ENCODE measurements at regions not wholly inside any gene's neighbourhood (a gene's known extent, or its start where the extent isn't known, plus 50 kb on each side); places are given as distances from the start of the nearest gene placed in this dataset.

DNA sequence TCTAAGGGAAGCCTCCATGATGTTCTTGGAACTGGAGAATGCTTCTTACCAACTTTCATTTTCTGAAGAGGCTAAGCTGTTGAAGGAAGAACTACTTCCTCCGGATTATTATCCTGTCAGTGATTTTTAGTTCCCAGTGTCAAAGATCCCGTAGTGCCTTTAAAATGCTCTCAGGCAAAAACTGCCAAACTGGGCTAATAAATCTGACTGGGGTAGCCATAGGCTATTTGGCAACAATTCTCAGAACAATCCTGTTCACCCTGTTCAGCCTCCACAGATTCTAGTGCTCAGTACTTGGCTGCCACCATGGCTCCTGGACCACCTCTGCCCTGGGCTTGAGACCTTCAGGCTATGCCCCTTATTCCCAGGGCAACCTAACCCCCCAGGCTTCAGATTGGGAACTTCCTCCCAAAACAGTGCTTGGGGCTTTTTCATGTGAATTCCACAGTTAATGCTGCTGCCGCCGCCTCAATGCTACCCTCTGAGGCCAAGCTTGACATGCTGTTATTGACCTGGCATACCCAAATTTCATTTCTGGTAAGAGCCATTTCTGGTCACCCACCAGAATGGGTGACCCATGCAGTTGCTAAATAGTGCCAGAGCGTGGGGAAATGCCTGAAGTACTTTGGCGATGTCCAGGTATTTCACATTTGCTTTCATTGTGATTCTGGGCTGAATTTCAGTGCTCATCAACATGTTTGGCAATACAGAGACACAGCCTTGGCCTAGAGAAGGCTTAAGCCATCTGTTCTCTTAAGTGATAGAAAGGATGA lies 110.0 kb upstream of the ARHGAP5 start:
- no peak for DNase-seq

DNA sequence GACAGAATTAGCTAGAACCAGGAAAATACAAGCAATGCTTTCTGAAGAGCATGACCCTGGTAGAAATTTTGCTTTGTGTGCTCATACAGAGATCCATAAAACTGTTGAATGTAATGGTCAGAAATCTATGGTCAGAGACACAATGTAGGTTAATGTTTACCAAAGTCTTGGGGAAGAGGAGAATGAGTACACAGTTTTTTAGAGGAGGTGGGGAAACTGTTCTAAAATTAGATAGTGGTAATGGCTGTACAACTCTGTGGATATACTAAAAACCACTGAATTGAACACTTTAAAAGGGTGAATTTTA lies 109.5 kb upstream of the ARHGAP5 start:
- DNase-seq = no peak

DNA sequence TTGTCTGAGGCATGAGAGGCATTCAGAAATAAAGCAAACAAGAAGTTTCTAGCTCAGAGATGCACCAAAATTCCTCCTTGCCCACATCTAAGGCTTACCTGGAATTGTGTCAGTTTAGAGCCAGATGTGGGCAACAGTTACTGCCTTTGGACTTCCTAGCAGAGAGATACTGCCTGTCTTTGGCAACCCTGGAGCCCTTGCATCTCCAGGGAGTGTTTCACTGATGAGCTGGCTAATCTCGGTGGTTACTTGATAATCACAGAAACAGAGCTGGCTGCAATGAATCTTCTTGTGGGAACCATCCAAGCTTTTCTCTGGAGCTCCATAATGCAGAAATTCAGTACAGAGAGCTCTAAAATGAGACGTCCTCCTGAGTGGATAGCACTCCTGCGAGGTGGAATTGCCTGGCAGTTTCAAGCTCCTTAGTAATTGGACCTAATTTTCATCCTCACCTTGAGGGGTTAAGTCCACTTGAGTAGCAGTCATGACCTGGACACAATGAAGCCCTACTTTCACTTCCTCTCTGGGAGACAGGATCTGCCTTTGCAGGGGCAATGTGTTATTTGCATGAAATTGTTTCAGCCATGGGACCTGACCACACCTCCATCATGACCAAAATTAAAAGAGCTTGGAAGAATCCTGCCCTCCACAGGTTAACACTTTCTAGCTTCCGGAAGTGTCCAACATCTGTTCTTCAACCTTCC lies 108.8 kb upstream of the ARHGAP5 start:
- DNase-seq = no peak

DNA sequence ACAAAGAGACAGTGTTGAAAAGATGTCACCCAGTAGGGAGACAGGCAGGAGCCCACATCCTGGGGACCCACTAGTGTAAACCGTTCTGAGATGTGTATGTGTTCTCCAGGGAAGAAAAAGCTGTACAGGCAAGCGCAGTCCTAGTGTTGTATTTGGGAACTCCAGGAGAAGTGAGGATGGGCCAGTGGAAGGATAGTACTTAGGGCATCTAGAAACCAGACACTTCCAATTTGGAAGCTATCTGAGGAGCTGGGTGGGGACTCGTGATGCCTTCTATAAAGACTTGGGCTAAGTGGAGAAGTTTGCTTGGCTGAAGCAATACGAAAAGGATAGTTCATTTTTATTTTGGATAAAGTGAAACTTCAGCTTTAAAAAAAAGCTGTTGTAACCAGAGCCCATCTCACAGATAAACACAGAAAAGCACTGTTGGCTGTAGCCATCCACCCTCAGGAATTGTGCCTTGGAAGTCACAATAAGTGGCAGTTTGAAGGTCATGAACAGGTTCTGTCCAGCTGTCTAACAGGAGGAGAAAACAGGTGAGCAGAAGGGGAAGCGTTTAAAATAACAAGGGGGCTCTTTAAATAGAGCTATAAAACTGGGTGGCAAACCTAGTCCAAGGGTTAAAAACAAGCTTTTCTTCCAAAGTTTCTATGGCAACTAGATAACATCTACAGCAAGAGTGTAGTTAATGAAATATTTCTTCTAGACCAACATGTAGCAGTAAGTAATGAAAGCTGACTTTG lies 108.0 kb upstream of the ARHGAP5 start:
- DNase-seq = no peak

DNA sequence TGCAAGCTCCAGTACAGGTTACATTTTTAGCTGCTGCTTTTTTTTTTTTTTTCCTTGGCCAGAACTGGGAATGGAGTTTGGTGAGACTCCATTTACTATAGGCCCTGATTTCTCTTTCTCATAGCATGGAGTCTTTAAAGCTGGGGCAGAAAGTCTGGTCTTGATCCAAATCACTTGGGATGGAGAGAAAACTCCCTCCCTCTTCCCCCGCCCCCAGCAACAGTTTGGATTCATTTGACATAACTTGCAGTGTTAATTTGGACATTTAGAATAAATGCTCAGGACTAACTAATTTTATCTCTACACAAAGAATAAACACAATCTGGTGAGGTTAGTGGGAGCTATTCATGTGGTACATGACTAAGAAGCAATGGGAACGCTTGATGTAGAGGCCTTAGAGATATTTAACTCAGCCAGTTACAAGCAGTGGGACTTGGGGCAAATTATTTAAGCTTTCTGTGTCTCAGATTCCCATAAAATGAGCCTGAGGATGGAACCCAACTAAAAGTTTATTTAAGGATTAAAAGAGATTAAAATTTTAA lies 107.3 kb upstream of the ARHGAP5 start:
- no peak for DNase-seq

DNA sequence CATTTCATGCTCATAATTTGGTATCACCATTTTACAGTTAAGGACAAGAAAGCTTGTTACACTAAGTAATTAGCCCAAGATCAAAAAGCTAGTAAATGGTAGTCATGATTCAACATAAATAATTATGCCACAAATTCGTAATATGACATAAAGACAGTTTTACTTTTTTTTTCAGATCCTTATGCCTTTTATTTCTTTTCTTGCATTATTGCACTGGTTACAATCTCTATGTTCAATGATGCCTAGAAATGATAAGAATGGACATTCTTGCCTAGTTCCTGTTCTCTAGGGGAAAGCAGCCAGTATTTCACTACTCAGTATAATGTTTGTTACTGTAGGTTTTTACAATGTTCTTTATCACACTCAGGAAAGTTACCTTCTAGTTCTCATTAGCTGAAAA lies 106.4 kb upstream of the ARHGAP5 start:
- no peak for DNase-seq

DNA sequence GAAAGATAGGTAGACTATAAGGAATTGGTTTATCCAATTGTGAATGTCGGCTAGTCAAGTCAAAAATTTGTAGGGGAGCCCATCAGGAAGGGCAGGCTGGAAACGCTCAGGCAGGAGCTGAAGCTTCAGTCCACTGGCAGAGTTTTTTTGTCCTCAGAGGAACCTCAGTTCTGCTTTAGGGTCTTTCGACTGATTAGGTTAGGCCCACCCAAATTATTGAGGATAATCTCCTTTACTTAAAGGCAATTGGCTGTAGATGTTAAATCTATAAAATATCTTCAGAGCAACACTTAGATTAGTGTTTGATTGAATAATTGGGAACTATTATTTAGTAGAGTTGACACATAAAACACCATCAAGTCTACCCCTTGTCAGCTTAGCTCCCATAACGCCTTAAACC lies 105.5 kb upstream of the ARHGAP5 start:
- DNase-seq = no peak

DNA sequence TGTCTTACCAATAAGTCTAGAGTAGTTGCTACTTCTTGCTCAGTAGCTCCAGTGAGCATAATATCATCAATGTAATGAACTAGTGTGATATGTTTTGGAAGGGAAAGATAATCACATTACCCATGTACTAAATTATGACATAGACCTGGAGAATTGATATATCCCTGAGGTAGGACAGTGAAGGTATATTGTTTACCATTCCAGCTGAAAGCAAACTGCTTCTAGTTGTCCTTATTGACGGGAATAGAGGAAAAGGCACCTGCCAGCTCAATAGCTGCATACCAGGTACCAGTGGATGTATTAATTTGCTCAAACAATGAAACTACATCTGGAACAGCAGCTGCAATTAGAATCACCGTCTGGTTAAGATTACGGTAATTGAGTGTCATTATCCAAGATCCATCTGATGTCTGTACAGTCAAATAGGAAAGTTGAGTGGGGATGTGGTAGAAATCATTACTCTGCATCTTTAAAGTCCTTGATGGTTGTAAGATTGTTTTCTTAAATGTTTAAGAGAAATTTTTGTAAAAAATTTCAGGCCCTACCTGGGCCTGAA lies 100.0 kb upstream of the ARHGAP5 start:
- no peak for DNase-seq

DNA sequence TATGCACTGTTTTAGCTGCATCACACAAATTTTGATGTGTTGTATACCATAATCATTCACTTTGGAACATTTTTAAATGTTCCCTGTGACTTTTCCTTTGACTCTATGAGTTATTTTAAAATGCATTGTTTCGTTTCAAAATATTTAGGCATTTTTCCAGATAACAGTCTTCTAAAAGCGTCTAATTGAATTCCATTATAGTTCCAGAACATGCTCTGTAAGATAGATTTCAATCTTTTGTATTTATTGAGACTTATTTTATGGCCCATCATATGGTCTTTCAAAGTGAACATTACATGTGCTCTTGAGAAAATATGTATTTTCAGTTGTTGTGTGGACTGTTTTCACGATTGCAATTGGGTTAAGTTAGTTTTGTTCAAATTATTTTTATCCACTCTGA lies 98.7 kb upstream of the ARHGAP5 start:
- DNase-seq = no peak

DNA sequence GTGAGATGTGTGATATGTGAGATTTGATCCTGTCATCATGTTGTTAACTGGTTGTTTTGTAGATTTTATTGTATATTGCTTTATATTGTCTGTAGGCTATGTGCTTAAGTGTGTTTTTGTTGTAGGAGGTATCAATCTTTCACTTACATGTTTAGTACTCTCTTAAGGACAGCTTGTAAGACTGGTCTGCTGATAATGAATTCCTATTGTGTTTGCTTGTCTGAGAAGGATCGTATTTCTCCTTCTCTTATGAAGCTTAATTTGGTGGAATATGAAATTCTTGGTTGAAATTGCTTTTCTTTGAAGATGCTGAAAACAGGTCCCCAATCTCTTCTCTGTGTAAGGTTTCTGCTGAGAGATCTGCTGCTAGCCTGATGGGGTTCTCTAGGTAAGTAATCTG lies 94.5 kb upstream of the ARHGAP5 start:
- no peak for DNase-seq

DNA sequence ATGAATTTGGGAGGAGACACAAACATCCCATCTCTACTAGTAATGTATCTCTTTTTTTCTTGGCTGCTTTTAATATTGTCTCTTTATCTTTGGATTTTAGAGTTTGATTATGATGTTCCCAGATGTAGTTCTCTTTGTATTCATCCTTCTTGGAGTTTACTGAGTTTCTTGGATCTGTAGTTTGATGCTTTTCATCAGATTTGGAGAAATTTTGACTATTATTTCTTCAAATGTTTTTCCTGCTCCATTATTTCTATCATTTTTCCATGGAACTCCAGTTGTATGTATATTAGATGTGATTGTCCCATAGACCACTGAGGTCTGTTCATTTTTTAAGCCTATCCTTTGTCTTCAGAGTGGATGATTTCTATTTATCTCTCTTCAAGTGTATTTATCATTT lies 90.7 kb upstream of the ARHGAP5 start:
- no peak for DNase-seq

DNA sequence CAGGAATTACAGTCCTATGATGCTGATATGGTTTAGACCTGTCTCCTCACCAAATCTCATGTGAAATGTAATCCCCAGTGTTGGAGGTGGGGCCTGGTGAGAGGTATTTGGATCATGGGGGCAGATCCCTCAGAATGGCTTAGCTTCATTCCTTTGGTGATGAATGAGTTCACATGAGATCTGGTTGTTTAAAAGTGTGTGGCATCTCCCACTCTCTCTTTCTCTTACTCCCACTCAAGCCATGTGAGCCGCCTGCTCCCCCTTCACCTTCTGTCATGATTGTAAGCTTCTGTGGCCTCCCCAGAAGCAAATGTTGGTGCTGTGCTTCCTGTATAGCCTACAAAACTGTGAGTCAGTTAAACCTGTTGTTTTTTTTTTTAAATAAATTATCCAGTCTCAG lies 89.4 kb upstream of the ARHGAP5 start:
- DNase-seq = no peak

DNA sequence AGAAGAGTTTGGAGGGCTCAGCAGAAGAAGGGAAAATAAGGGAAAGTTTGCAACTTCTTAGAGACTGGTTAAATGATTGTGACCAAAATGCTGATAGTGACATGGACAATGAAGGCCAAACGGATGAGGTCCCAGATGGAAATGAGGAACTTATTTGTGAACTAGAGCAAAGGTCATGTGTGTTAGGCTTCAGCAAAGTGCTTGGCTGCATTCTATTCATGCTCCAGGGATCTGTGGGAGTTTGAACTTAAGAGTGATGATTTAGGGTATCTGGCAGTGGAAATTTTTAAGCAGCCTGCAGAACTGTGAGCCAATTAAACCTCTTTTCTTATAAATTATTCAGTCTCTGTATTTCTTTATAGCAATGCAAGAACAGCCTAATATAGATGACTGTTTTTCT lies 88.9 kb upstream of the ARHGAP5 start:
- no peak for DNase-seq

DNA sequence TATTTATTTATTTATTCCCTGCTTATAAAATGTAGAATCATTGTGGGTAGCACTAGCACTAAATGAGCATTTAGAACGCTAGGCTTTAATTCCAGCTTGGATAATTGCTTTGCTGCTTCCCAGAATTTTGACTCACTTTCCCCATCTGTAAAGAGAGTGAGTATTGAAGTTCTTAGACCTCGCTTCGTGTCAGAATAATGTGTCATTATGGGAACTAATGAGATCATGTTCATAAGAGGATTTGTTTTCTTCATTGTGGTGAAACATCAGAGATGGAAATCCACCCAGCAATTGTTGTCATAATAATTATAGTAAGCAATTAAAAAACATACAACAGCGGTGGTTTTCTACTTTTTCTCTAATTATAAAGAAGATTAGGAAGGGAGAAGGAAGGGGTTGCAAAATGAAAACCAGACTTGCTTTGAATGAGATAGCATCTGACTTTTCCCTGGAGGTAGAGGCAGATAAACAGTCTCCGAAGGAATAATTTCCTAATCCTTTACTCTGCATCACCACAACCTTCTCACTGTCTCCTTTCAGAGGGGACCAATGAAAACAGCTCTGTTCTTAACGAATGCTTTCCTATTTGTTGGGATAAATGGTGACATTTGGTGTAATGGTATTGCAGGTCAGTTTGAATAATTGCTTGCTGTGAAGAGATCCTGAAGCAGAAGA lies 86.8 kb upstream of the ARHGAP5 start:
- DNase-seq = no peak

DNA sequence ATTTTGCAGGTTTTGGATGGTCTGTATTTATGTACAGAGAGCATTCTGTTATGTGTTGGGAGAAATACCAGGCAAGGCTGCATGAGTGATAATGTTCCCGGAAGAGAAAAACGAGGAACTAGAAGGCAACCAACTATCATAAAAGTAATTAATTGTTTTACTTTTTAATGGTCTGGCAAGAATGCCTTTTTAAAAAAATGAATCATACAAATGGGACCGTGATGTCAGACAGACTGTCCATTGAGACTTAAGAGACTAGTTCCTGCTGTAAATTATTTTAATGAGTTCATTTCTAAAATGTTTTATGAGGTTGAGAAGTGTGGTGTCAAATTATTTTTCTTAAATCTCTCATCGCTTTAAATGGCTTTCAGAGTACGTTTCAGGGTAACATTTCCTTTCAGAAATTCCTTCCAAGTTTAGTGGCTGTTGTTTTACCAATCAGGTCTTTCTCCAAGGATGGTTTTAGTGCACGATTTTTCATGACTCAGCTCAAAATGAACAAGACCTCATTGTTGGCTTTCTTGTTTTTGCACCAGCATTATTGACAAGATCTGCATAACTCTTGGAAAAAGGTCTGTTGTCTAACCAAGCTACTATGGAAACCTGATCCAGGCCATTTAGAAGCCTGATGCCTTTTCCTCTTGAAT lies 86.1 kb upstream of the ARHGAP5 start:
- DNase-seq = no peak

DNA sequence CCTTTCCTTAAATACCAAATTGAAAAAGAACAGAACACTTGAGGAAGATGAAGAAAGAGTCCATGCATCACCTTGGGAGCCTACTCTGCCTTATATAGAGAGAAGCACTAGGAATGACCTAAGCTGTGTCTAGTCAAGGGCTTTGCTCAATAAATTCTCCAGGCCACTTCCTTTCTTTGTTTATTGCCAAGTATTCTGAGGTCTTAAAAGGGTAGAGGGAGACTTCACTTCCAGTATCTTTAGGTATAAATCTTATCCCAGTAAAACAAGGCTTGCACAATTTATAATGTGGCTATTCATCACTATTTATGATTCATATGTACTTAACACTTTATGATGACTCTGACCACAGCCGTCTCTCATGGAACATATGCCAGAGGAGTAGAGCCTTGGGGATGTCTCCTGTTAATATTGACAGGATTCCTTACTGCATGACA lies 85.1 kb upstream of the ARHGAP5 start:
- no peak for DNase-seq

DNA sequence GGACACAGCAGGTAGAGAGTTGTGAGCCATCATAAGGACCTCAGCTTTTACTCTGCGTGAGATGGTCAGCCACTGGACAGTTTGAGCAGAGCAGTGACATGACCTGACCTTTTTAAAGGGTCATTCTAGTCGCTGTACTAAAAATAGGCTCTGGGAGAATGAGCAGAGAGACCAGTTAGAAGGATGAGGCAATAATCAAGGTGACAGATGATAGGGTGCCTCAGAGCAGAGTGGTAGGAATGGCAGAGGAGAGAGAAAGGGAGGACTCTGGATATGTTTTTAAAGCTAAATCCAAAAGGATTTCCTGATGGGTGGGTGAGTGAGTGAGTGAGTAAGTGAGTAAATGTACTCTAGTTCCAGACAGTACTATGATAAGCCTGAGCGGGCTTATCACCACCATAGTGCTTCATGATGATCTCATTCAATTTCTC lies 83.6 kb upstream of the ARHGAP5 start:
- DNase-seq = no peak

DNA sequence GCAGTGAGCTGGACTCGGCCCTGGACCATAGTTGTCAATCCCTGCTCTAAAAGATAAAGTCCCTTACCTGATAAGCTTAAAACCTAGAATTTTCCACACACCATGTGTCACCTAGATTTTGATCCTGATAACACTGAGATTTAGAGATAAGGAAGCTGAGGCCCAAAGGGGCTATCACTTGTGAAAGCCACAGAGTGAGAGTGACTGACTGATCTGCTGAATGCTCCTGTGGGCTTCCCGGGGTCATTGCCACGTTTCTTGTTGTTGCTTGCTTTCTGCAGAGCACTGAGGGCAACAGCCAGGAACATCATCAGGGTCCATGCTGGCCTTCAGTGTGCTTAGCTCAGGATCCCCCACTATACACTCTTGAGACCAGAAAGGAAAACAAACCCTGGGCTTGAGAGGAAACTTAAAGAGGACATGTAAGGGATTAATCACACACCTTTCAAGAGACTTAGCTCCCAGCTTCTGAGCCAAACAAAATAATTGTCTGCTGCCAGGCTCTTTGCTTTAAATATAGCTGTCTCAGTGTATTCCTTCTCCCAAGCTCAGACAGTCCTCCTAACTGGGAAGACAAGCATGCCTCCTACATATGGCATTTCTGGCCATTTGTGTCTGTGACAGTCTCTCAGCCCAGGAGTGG lies 82.6 kb upstream of the ARHGAP5 start:
- DNase-seq = no peak

DNA sequence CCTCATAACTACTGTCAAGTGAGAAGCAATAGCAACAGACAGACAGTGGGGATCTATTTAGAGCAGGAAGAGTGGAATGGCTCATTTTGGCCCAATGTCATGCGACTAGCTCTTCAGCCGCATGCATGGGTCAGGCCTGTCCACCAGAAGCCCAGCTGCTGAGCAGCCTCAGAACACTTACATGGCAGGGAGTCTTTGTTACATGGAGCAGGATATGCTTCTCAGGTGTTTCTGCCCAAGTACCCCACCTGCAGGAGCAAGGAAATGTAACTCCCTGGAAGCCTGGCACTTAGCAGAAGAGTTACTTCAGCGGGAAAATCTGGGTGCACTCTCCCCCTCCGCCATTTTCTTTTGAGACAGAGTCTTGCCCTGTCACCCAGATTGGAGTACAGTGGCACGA lies 73.5 kb upstream of the ARHGAP5 start:
- no peak for DNase-seq

DNA sequence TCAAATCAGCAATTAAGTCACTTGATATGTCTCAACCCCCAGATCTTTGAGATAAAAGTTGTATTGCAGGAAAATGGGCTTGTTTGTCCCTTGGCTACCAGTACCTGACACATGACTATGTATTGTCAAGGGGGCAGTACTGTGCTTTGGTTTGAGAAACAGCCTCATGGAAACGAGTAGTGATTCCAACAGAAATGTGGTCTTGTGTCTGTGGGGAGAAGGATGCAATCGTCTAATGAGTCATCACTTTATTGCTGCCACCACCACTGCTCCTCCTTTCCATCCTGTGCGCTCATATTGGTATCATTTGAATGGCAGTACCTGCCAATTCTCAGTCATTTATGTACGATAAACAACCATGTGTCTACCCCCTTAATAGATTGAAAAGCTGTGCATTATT lies 72.8 kb upstream of the ARHGAP5 start:
- no peak for DNase-seq

DNA sequence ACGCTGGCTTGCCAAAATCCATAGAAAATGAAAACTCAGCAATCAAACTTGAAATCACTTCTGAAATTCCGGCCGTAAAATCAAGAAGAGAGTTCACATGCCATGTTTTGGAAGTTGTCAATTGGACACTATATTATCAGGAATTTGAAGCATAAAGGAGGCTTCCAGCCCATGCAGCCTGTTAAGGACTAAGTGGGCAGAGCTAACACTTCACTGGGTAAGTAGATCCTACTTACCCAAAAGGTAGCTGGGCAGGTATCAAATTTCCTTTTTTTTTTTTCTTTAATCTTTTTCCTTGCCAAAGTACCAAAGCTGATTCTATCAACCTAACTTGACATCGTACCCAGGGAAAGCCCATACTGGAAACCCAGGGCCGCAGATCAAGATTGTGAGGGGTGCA lies 71.5 kb upstream of the ARHGAP5 start:
- no peak for DNase-seq
